WTC11 (cell line): ENCODE measurements at regions not wholly inside any gene's neighbourhood (a gene's known extent, or its start where the extent isn't known, plus 50 kb on each side); places are given as distances from the start of the nearest gene placed in this dataset.

ENCODE experiments used
- ATAC-seq: fragments of 200-7000 bp; cut with Tn5 transposase; 2 replicates; pipeline ENCODE4 v1.10.0; 2021; ENCODE audit warnings: mild to moderate bottlenecking, moderate library complexity
- CTCF ChIA-PET: fragments of 300-600 bp; sonication (Branson Sonifier 250); formaldehyde crosslinking; loops from one replicate; lab custom pipeline; 2021; ENCODE audit warnings: antibody characterized with exemption; lab: Charles Lee
- POLR2A ChIA-PET: fragments of 350-600 bp; sonication (Branson Sonifier 250); formaldehyde crosslinking; loops from one replicate; lab custom pipeline; 2021; ENCODE audit warnings: antibody characterized with exemption; lab: Charles Lee
- DNase-seq: peaks from one replicate; pipeline ENCODE4 v3.0.0; 2021; ENCODE audit warnings: low spot score
- H3K27ac Mint-ChIP-seq: 2 replicates; pipeline ENCODE4 v1.8.0; 2021; ENCODE audit warnings: mixed read lengths
- H3K27me3 Mint-ChIP-seq: 2 replicates; pipeline ENCODE4 v1.8.0; 2021; ENCODE audit warnings: low read depth, mild to moderate bottlenecking, moderate library complexity, mixed read lengths
- H3K36me3 Mint-ChIP-seq: 2 replicates; pipeline ENCODE4 v1.8.0; 2021; ENCODE audit warnings: mixed read lengths
- H3K4me1 Mint-ChIP-seq: 2 replicates; pipeline ENCODE4 v1.8.0; 2022; ENCODE audit warnings: mixed read lengths
- H3K4me3 Mint-ChIP-seq: 2 replicates; pipeline ENCODE4 v1.8.0; 2021; ENCODE audit warnings: mild to moderate bottlenecking, moderate library complexity, mixed read lengths
- H3K9me3 Mint-ChIP-seq: 2 replicates; pipeline ENCODE4 v1.8.0; 2021; ENCODE audit warnings: mixed read lengths
- CDX4 ChIP-seq: fragments of 250-450 bp; sonication (Bioruptor Pico); IDR thresholded peaks from 2 replicates; pipeline ENCODE4 v1.9.0; 2021; ENCODE audit warnings: moderate library complexity, mild to moderate bottlenecking, inconsistent platforms, borderline replicate concordance
- E2F1 ChIP-seq: sonication (generic); formaldehyde crosslinking; IDR thresholded peaks from 2 replicates; pipeline ENCODE4 v1.8.0; 2022; ENCODE audit warnings: mild to moderate bottlenecking, missing genetic modification reagents
- E2F5 ChIP-seq: sonication (generic); formaldehyde crosslinking; IDR thresholded peaks from 2 replicates; pipeline ENCODE4 v1.8.1; 2022; ENCODE audit warnings: mild to moderate bottlenecking, moderate library complexity, missing genetic modification reagents
- FOXJ3 ChIP-seq: sonication (generic); formaldehyde crosslinking; IDR thresholded peaks from 2 replicates; pipeline ENCODE4 v1.9.0; 2021; ENCODE audit warnings: missing genetic modification reagents, mild to moderate bottlenecking, borderline replicate concordance
- FOXK1 ChIP-seq: sonication (generic); formaldehyde crosslinking; IDR thresholded peaks from 2 replicates; pipeline ENCODE4 v1.8.0; 2022; ENCODE audit warnings: mild to moderate bottlenecking, moderate library complexity, missing genetic modification reagents
- GTF2I ChIP-seq: fragments of 250-450 bp; sonication (Bioruptor Pico); conservative IDR thresholded peaks from 2 replicates; pipeline ENCODE4 v1.4.0; 2021; ENCODE audit warnings: mild to moderate bottlenecking
- MAX ChIP-seq: sonication (generic); formaldehyde crosslinking; IDR thresholded peaks from 2 replicates; pipeline ENCODE4 v1.8.0; 2022; ENCODE audit warnings: mild to moderate bottlenecking, missing genetic modification reagents
- NFATC4 ChIP-seq: fragments of 250-450 bp; sonication (Bioruptor Pico); IDR thresholded peaks from 2 replicates; pipeline ENCODE4 v1.9.0; 2021; ENCODE audit warnings: mild to moderate bottlenecking
- NFE2L1 ChIP-seq: sonication (generic); formaldehyde crosslinking; IDR thresholded peaks from 2 replicates; pipeline ENCODE4 v1.8.1; 2023; ENCODE audit warnings: missing genetic modification reagents
- NR3C1 ChIP-seq: sonication (generic); formaldehyde crosslinking; conservative IDR thresholded peaks from 2 replicates; pipeline ENCODE4 v1.8.1; 2023; ENCODE audit warnings: low read depth, mild to moderate bottlenecking, missing genetic modification reagents
- PREB ChIP-seq: sonication (generic); formaldehyde crosslinking; IDR thresholded peaks from 2 replicates; pipeline ENCODE4 v1.8.1; 2022; ENCODE audit warnings: mild to moderate bottlenecking, missing genetic modification reagents, moderate library complexity, borderline replicate concordance
- SMAD3 ChIP-seq: sonication (generic); formaldehyde crosslinking; IDR thresholded peaks from 2 replicates; pipeline ENCODE4 v1.8.0; 2022; ENCODE audit warnings: missing genetic modification reagents, mild to moderate bottlenecking, borderline replicate concordance
- SMAD4 ChIP-seq: sonication (generic); formaldehyde crosslinking; IDR thresholded peaks from 2 replicates; pipeline ENCODE4 v1.8.0; 2022; ENCODE audit warnings: mild to moderate bottlenecking, missing genetic modification reagents
- ZNF121 ChIP-seq: sonication (generic); formaldehyde crosslinking; IDR thresholded peaks from 2 replicates; pipeline ENCODE4 v1.8.0; 2023; ENCODE audit warnings: missing genetic modification reagents
- ZNF232 ChIP-seq: sonication (generic); formaldehyde crosslinking; IDR thresholded peaks from 2 replicates; pipeline ENCODE4 v1.8.0; 2022; ENCODE audit warnings: mild to moderate bottlenecking, missing genetic modification reagents
- ZNF416 ChIP-seq: fragments of 250-450 bp; sonication (Bioruptor Pico); IDR thresholded peaks from 2 replicates; pipeline ENCODE4 v1.9.0; 2021; ENCODE audit warnings: mild to moderate bottlenecking, inconsistent platforms
- ZNF423 ChIP-seq: fragments of 250-450 bp; sonication (Bioruptor Pico); IDR thresholded peaks from 2 replicates; pipeline ENCODE4 v2.1.2; 2022; ENCODE audit warnings: mild to moderate bottlenecking, moderate library complexity
- ZSCAN18 ChIP-seq: fragments of 250-450 bp; sonication (Bioruptor Pico); IDR thresholded peaks from 2 replicates; pipeline ENCODE4 v2.1.2; 2022; ENCODE audit warnings: mild to moderate bottlenecking, moderate library complexity

GRCh38 chr13:50127726-50128291 is 112.6 kb downstream of the KCNRG start:
- Mint-ChIP-seq H3K4me1 (peaks cover 65% of the 10 kb centered on the region), H3K4me3 (peak overlapping the region; percentile 81), H3K27me3 (peaks cover 82% of the 10 kb centered on the region), H3K9me3 (no peaks in the 10 kb centered on the region), H3K27ac (no peak overlapping the region), H3K36me3 (no peaks in the 10 kb centered on the region)
- DNase-seq = peak; percentile 44
- CTCF ChIA-PET = interaction anchor here (0.7 to 6.3 kb wide), 7 partner anchors 46 to 389 kb away, joined by 3 to 49 read pairs (median 10); partner anchors contain the start of genes SPRYD7 and TRIM13
- POLR2A ChIA-PET = interaction anchor here (1.1 to 2.2 kb wide), 2 partner anchors 45 to 130 kb away, joined by 7 to 8 read pairs; partner anchors contain the start of gene TRIM13
- ATAC-seq = no peak; the same call in 1 of the 2 replicates
- TF ChIP-seq E2F5 (CRISPR knock-in tag) (no peak), FOXK1 (0 out of 2 replicates have a peak, but pooled peaks have one; percentile 17), NFE2L1 (CRISPR knock-in tag) (no peak), ZNF232 (CRISPR knock-in tag) (no peak), NR3C1 (CRISPR knock-in tag) (no peak)
- TF ChIP-seq, all 79 proteins: peak for 1

GRCh38 chr13:50128428-50128931 is 113.2 kb downstream of the KCNRG start:
- peak overlapping the region; percentile 81 for H3K4me3 Mint-ChIP-seq
- POLR2A ChIA-PET = interaction anchor here (2.2 kb wide), 1 partner anchor 131 kb away, joined by 7 read pairs; the partner anchor contains the start of gene TRIM13
- peaks cover 82% of the 10 kb centered on the region for H3K27me3 Mint-ChIP-seq
- no peaks in the 10 kb centered on the region for H3K9me3 Mint-ChIP-seq
- ATAC-seq = no peak
- peaks cover 60% of the 10 kb centered on the region for H3K4me1 Mint-ChIP-seq
- TF ChIP-seq ZNF121 (CRISPR knock-in tag) = no peak
- no peak for TF ChIP-seq SMAD3 (CRISPR knock-in tag)
- TF ChIP-seq FOXJ3 (CRISPR knock-in tag) = no peak
- no peak for TF ChIP-seq SMAD4
- no peak for TF ChIP-seq CDX4 (CRISPR knock-in tag)
- TF ChIP-seq MAX (CRISPR knock-in tag) = no peak
- no peak for TF ChIP-seq ZNF416
- no peak for TF ChIP-seq PREB
- TF ChIP-seq NFATC4 (CRISPR knock-in tag) = no peak
- TF ChIP-seq GTF2I (CRISPR knock-in tag) = no peak
- TF ChIP-seq ZSCAN18 (CRISPR knock-in tag) = no peak
- no peak for TF ChIP-seq FOXK1
- TF ChIP-seq ZNF423 = no peak
- TF ChIP-seq E2F1 = no peak
- TF ChIP-seq, all 79 proteins: peak for 0
- peak; percentile 45 for DNase-seq
- CTCF ChIA-PET = interaction anchor here (0.7 to 6.3 kb wide), 4 partner anchors 131 to 258 kb away, joined by 3 to 49 read pairs (median 8); partner anchors contain the start of genes SPRYD7 and TRIM13
- no peaks in the 10 kb centered on the region for H3K36me3 Mint-ChIP-seq
- H3K27ac Mint-ChIP-seq = no peak overlapping the region
